IMR-90 (cell line): ENCODE measurements at regions not wholly inside any gene's neighbourhood (a gene's known extent, or its start where the extent isn't known, plus 50 kb on each side); places are given as distances from the start of the nearest gene placed in this dataset.

Experiments
- CEBPB ChIP-seq: IDR thresholded peaks from 2 replicates; pipeline ENCODE4 v1.6.1; 2012; ENCODE audit warnings: low read depth, low read length, improper control_type of control experiment
- NFE2L2 ChIP-seq: fragments of 150-350 bp; IDR thresholded peaks from 2 replicates; pipeline ENCODE4 v1.6.1; 2016; ENCODE audit warnings: low read depth, mild to moderate bottlenecking, low read length
- POLR2A ChIP-seq: IDR thresholded peaks from 2 replicates; pipeline ENCODE4 v1.6.1; 2012; ENCODE audit warnings: mild to moderate bottlenecking, low read depth, low read length
- RAD21 ChIP-seq: IDR thresholded peaks from 2 replicates; pipeline ENCODE4 v1.6.1; 2012; ENCODE audit warnings: low read length, improper control_type of control experiment
- SMC3 ChIP-seq: fragments of 150-350 bp; IDR thresholded peaks from 2 replicates; pipeline ENCODE4 v1.6.1; 2016; ENCODE audit warnings: low read depth, mild to moderate bottlenecking, antibody characterized with exemption, low read length, moderate library complexity
- TF ChIP-seq, protein P1 (sequence below): conservative IDR thresholded peaks from 2 replicates; pipeline ENCODE4 v1.5.1; 2012; ENCODE audit warnings: mild to moderate bottlenecking, low read depth, low read length, improper control_type of control experiment

DNA sequence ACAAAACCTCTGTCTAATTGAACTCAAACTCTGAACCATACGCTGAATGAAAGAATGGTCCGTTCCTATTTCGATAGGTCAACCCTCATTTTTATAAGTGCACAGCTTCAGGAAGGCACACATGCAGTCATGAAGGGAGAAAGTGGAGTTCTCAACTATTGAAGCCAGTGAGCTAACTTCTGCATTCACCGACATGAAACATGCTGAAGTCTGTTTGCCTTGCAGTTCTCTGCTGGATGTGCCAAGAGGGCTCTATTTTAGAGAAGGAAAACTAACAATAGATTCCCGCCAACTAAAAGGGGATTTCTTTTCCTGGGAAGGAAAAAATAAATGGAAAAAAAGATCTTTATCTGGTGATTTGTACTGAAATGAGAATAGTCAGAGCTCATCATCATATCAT, 191.0 kb upstream of the PLEKHG7 start:
- TF ChIP-seq, protein P1, sequence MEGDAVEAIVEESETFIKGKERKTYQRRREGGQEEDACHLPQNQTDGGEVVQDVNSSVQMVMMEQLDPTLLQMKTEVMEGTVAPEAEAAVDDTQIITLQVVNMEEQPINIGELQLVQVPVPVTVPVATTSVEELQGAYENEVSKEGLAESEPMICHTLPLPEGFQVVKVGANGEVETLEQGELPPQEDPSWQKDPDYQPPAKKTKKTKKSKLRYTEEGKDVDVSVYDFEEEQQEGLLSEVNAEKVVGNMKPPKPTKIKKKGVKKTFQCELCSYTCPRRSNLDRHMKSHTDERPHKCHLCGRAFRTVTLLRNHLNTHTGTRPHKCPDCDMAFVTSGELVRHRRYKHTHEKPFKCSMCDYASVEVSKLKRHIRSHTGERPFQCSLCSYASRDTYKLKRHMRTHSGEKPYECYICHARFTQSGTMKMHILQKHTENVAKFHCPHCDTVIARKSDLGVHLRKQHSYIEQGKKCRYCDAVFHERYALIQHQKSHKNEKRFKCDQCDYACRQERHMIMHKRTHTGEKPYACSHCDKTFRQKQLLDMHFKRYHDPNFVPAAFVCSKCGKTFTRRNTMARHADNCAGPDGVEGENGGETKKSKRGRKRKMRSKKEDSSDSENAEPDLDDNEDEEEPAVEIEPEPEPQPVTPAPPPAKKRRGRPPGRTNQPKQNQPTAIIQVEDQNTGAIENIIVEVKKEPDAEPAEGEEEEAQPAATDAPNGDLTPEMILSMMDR, result no peak
- TF ChIP-seq POLR2A (no peak), RAD21 (no peak), CEBPB (no peak), NFE2L2 (no peak), SMC3 (no peak)
